ENCODE measurements at regions not wholly inside any gene's neighbourhood (a gene's known extent, or its start where the extent isn't known, plus 50 kb on each side); places are given as distances from the start of the nearest gene placed in this dataset.

- Histone ChIP-seq H3K79me2 (ENCODE audit: insufficient read depth, low read length) (no peaks in the 10 kb centered on the region), H3K4me1 (ENCODE audit: insufficient read depth, low read length, severe bottlenecking) (no peaks in the 10 kb centered on the region), H3K4me2 (ENCODE audit: low read length) (no peak overlapping the region), H3F3A (ENCODE audit: insufficient read depth, low read length) (no peaks in the 10 kb centered on the region), H4K20me1 (ENCODE audit: insufficient read depth, low read length) (no peaks in the 10 kb centered on the region), H3K36me3 (ENCODE audit: insufficient read depth, low read length) (no peaks in the 10 kb centered on the region), H3K4me3 (ENCODE audit: low read depth, low read length, poor library complexity, severe bottlenecking) (no peak overlapping the region), H2AFZ (ENCODE audit: low read length) (no peak overlapping the region), H3K9me3 (ENCODE audit: low read length) (no peaks in the 10 kb centered on the region), H3K9me2 (ENCODE audit: low read depth, low read length) (no peaks in the 10 kb centered on the region), H3K9ac (ENCODE audit: low read length) (no peak overlapping the region), H3K27ac (ENCODE audit: low read depth, low read length, poor library complexity, severe bottlenecking) (no peak overlapping the region), H3K27me3 (ENCODE audit: insufficient read depth, low read length) (no peaks in the 10 kb centered on the region)
- TF ChIP-seq CTCF (IDR thresholded peaks at IDR 0.05; ENCODE audit: low read length) (no peak), EZH2 (IDR thresholded peaks at IDR 0.05; ENCODE audit: borderline replicate concordance, low read length) (no peak)
Observed at GRCh38 chr2:156837635-156838370, 401.6 kb downstream of the GPD2 start.

- H2AFZ ChIP-seq (ENCODE audit: low read length): no peak overlapping the region
- H3K4me3 ChIP-seq (ENCODE audit: low read depth, low read length, poor library complexity, severe bottlenecking): no peak overlapping the region
- H3K9ac ChIP-seq (ENCODE audit: low read length): no peak overlapping the region
- H3F3A ChIP-seq (ENCODE audit: insufficient read depth, low read length): no peaks in the 10 kb centered on the region
- H3K27me3 ChIP-seq (ENCODE audit: insufficient read depth, low read length): no peaks in the 10 kb centered on the region
- no peaks in the 10 kb centered on the region for H4K20me1 ChIP-seq (ENCODE audit: insufficient read depth, low read length)
- H3K4me2 ChIP-seq (ENCODE audit: low read length): no peak overlapping the region
- no peaks in the 10 kb centered on the region for H3K9me2 ChIP-seq (ENCODE audit: low read depth, low read length)
- H3K9me3 ChIP-seq (ENCODE audit: low read length): no peaks in the 10 kb centered on the region
- H3K27ac ChIP-seq (ENCODE audit: low read depth, low read length, poor library complexity, severe bottlenecking): no peak overlapping the region
- no peaks in the 10 kb centered on the region for H3K4me1 ChIP-seq (ENCODE audit: insufficient read depth, low read length, severe bottlenecking)
- H3K36me3 ChIP-seq (ENCODE audit: insufficient read depth, low read length): no peaks in the 10 kb centered on the region
- no peaks in the 10 kb centered on the region for H3K79me2 ChIP-seq (ENCODE audit: insufficient read depth, low read length)
- TF ChIP-seq EZH2 (IDR thresholded peaks at IDR 0.05; ENCODE audit: borderline replicate concordance, low read length): no peak
- no peak for TF ChIP-seq CTCF (IDR thresholded peaks at IDR 0.05; ENCODE audit: low read length)
Observed at GRCh38 chr2:156841321-156841720, 405.1 kb downstream of the GPD2 start.

GRCh38 chr2:156845806-156846558 is 409.8 kb downstream of the GPD2 start:
- Histone ChIP-seq H2AFZ (ENCODE audit: low read length) (no peak overlapping the region), H3K4me2 (ENCODE audit: low read length) (no peak overlapping the region), H4K20me1 (ENCODE audit: insufficient read depth, low read length) (no peaks in the 10 kb centered on the region), H3K4me3 (ENCODE audit: low read depth, low read length, poor library complexity, severe bottlenecking) (no peak overlapping the region), H3K36me3 (ENCODE audit: insufficient read depth, low read length) (no peaks in the 10 kb centered on the region), H3K9me2 (ENCODE audit: low read depth, low read length) (no peaks in the 10 kb centered on the region), H3K4me1 (ENCODE audit: insufficient read depth, low read length, severe bottlenecking) (no peaks in the 10 kb centered on the region), H3K27me3 (ENCODE audit: insufficient read depth, low read length) (no peaks in the 10 kb centered on the region), H3K9ac (ENCODE audit: low read length) (no peak overlapping the region), H3F3A (ENCODE audit: insufficient read depth, low read length) (no peaks in the 10 kb centered on the region), H3K79me2 (ENCODE audit: insufficient read depth, low read length) (no peaks in the 10 kb centered on the region), H3K9me3 (ENCODE audit: low read length) (no peaks in the 10 kb centered on the region), H3K27ac (ENCODE audit: low read depth, low read length, poor library complexity, severe bottlenecking) (no peak overlapping the region)
- TF ChIP-seq CTCF (IDR thresholded peaks at IDR 0.05; ENCODE audit: low read length) (no peak), EZH2 (IDR thresholded peaks at IDR 0.05; ENCODE audit: borderline replicate concordance, low read length) (no peak)

Measured in OCI-LY1 (cell line).